22Rv1 (cell line): ENCODE measurements at regions not wholly inside any gene's neighbourhood (a gene's known extent, or its start where the extent isn't known, plus 50 kb on each side); places are given as distances from the start of the nearest gene placed in this dataset.

ENCODE experiments used
- CTCF ChIP-seq: fragments of 450-650 bp; IDR thresholded peaks from 2 replicates; pipeline ENCODE4 v1.5.1; 2017; ENCODE audit warnings: mild to moderate bottlenecking
- ZFX ChIP-seq: fragments of 450-650 bp; IDR thresholded peaks from 2 replicates; pipeline ENCODE4 v1.6.1; 2017; ENCODE audit warnings: antibody characterized with exemption, borderline replicate concordance

- TF ChIP-seq CTCF (no peak), ZFX (no peak)
These were observed 71.2 kb upstream of the POMGNT2 start for GRCh38 chr3:43177085-43177484.
